Panc1 (cell line): ENCODE measurements at regions not wholly inside any gene's neighbourhood (a gene's known extent, or its start where the extent isn't known, plus 50 kb on each side); places are given as distances from the start of the nearest gene placed in this dataset.

Experiments used
- CTCF ChIP-seq: fragments of 450-650 bp; IDR thresholded peaks from 2 replicates; pipeline ENCODE4 v1.5.1; 2017; ENCODE audit warnings: mild to moderate bottlenecking
- POLR2AphosphoS5 ChIP-seq: IDR thresholded peaks from 2 replicates; pipeline ENCODE4 v1.6.1; 2012; ENCODE audit warnings: mild to moderate bottlenecking, low read depth, low read length, moderate library complexity
- REST ChIP-seq, 2 experiments: IDR thresholded peaks; 2 replicates each; pipeline ENCODE4 v1.6.1; 2011 to 2012; ENCODE audit warnings: low read depth in 2 of 2, control low read depth in 1 of 2, low read length in 1 of 2, mild to moderate bottlenecking in 1 of 2, moderate library complexity in 1 of 2; ENCODE audit not compliant: insufficient read depth in 1 of 2
- SIN3A ChIP-seq: IDR thresholded peaks from 2 replicates; pipeline ENCODE4 v1.6.1; 2012; ENCODE audit warnings: low read depth, mild to moderate bottlenecking, low read length, moderate library complexity, borderline replicate concordance; ENCODE audit not compliant: insufficient read depth

- TF ChIP-seq CTCF (no peak), SIN3A (no peak), POLR2AphosphoS5 (no peak), REST (IDR thresholded peaks at IDR 0.05; ENCODE audit: insufficient read depth in 1 of 2, low read depth in 2 of 2, low read length in 1 of 2) (no peak)
These were observed 140.9 kb downstream of the TBX5 start for GRCh38 chr12:114265036-114265435.
